ENCODE measurements at regions not wholly inside any gene's neighbourhood (a gene's known extent, or its start where the extent isn't known, plus 50 kb on each side); places are given as distances from the start of the nearest gene placed in this dataset.

- DNase-seq (ENCODE audit: low read depth in 1 of 2, low spot score in 1 of 2): no peak
- Histone ChIP-seq H3K4me3 (replicated peaks; ENCODE audit: insufficient read depth, low read length) (no peak overlapping the region), H3K27ac (replicated peaks) (no peak overlapping the region), H3K27me3 (ENCODE audit: insufficient read depth, poor library complexity, severe bottlenecking) (no peaks in the 10 kb centered on the region)
- TF ChIP-seq POLR2AphosphoS5 (IDR thresholded peaks at IDR 0.05; ENCODE audit: low read depth) (no peak), CTCF (IDR thresholded peaks at IDR 0.05; ENCODE audit: insufficient read depth, low read length) (no peak), REST (IDR thresholded peaks at IDR 0.05; ENCODE audit: insufficient replicate concordance, low read depth) (no peak), SPI1 (IDR thresholded peaks at IDR 0.05; ENCODE audit: borderline replicate concordance, low read depth) (no peak), GABPA (IDR thresholded peaks at IDR 0.05; ENCODE audit: low read depth) (no peak)
Measured at GRCh38 chr7:131800008-131800407, 243.6 kb upstream of the PODXL start.

- DNase-seq (ENCODE audit: low read depth in 1 of 2, low spot score in 1 of 2): no peak
- Histone ChIP-seq H3K4me3 (replicated peaks; ENCODE audit: insufficient read depth, low read length) (no peak overlapping the region), H3K27me3 (ENCODE audit: insufficient read depth, poor library complexity, severe bottlenecking) (no peaks in the 10 kb centered on the region), H3K27ac (replicated peaks) (no peak overlapping the region)
- TF ChIP-seq SPI1 (IDR thresholded peaks at IDR 0.05; ENCODE audit: borderline replicate concordance, low read depth) (no peak), CTCF (IDR thresholded peaks at IDR 0.05; ENCODE audit: insufficient read depth, low read length) (no peak), REST (IDR thresholded peaks at IDR 0.05; ENCODE audit: insufficient replicate concordance, low read depth) (no peak), POLR2AphosphoS5 (IDR thresholded peaks at IDR 0.05; ENCODE audit: low read depth) (no peak), GABPA (IDR thresholded peaks at IDR 0.05; ENCODE audit: low read depth) (no peak)
Measured at GRCh38 chr7:131797841-131798240, 241.4 kb upstream of the PODXL start.

GRCh38 chr7:131795400-131795799 is 239.0 kb upstream of the PODXL start:
- no peak overlapping the region for H3K27ac ChIP-seq (replicated peaks)
- TF ChIP-seq REST (IDR thresholded peaks at IDR 0.05; ENCODE audit: insufficient replicate concordance, low read depth): no peak
- TF ChIP-seq POLR2AphosphoS5 (IDR thresholded peaks at IDR 0.05; ENCODE audit: low read depth): no peak
- TF ChIP-seq GABPA (IDR thresholded peaks at IDR 0.05; ENCODE audit: low read depth): no peak
- TF ChIP-seq CTCF (IDR thresholded peaks at IDR 0.05; ENCODE audit: insufficient read depth, low read length): no peak
- no peak for TF ChIP-seq SPI1 (IDR thresholded peaks at IDR 0.05; ENCODE audit: borderline replicate concordance, low read depth)
- DNase-seq (ENCODE audit: low read depth in 1 of 2, low spot score in 1 of 2): no peak
- peaks cover 3% of the 10 kb centered on the region for H3K27me3 ChIP-seq (ENCODE audit: insufficient read depth, poor library complexity, severe bottlenecking)
- no peak overlapping the region for H3K4me3 ChIP-seq (replicated peaks; ENCODE audit: insufficient read depth, low read length)
